Urinary bladder (tissue), 3 donors: ENCODE measurements at regions not wholly inside any gene's neighbourhood (a gene's known extent, or its start where the extent isn't known, plus 50 kb on each side); places are given as distances from the start of the nearest gene placed in this dataset.

Experiments
- DNase-seq: peaks from one replicate; pipeline ENCODE4 v3.0.0-alpha.2; 2015; ENCODE audit errors: extremely low spot score
- H3K27ac ChIP-seq: one replicate; pipeline ENCODE4 v1.5.1; 2013; ENCODE audit warnings: low read depth, mild to moderate bottlenecking, moderate library complexity
- H3K36me3 ChIP-seq: one replicate; pipeline ENCODE4 v1.6.1; 2013; ENCODE audit warnings: mild to moderate bottlenecking, moderate library complexity; ENCODE audit not compliant: insufficient read depth
- H3K4me1 ChIP-seq: one replicate; pipeline ENCODE4 v1.6.1; 2013; ENCODE audit warnings: mild to moderate bottlenecking, moderate library complexity; ENCODE audit not compliant: insufficient read depth
- H3K4me3 ChIP-seq: one replicate; pipeline ENCODE4 v1.5.1; 2013; ENCODE audit warnings: low read depth, low read length
- WGBS: extraction: QIAGEN DNeasy Blood & Tissue Kit; methylation state at CpG from one replicate; pipeline ENCODE4 v1.1.7; 2013; 5-methylcytosine and 5-hydroxymethylcytosine counted together
- donor health status: healthy with polysubstance abuse.
- donor health status: healthy.

DNA sequence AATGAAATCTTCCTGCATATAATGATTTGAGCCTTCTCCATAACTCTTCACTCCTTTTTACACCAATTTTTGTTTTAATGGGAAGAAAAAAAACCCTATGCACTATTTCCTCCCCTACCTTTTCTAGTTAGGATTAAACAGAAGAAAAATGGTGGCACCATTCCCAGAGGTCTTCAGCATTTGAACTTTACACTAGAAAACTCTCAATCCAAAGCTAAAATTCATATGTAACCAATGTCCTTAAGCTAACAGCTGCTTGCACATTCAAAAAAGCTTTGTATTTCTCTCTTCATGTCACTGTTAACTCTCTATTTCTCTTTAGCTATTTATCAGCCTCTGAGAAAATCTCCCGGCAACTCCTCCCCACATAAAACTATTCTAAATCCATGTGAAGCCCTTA, 90.3 kb upstream of the UBL3 start:
- no peak for DNase-seq
- Histone ChIP-seq H3K4me1 (no peaks in the 10 kb centered on the region), H3K36me3 (no peaks in the 10 kb centered on the region), H3K27ac (no peak overlapping the region), H3K4me3 (no peak overlapping the region)
- WGBS: 84% methylated on average over 1 of the region's 1 CpG

DNA sequence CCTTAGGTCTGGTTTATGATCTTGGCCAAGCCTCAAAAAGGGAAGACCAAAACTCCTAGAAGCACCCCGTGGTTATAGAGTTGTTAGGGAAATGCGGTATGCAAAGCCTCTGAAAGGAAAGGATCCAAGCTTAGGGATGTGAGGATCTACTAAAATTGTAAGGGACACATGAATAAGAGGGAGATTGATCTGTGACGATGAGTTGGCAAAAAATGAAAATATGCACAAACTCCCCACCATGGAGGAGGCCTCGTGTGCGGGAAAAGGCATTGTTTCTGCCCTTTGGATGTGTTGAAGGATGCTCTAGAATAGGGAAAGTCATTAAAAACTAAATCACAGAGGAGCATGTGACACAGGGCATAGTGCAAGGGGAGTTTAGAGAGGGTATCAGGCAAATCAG, 88.7 kb upstream of the UBL3 start:
- no peak overlapping the region for H3K4me3 ChIP-seq
- no peak for DNase-seq
- H3K4me1 ChIP-seq: no peaks in the 10 kb centered on the region
- WGBS: 84% methylated on average over 5 of the region's 5 CpGs
- H3K36me3 ChIP-seq: no peaks in the 10 kb centered on the region
- H3K27ac ChIP-seq: no peak overlapping the region

DNA sequence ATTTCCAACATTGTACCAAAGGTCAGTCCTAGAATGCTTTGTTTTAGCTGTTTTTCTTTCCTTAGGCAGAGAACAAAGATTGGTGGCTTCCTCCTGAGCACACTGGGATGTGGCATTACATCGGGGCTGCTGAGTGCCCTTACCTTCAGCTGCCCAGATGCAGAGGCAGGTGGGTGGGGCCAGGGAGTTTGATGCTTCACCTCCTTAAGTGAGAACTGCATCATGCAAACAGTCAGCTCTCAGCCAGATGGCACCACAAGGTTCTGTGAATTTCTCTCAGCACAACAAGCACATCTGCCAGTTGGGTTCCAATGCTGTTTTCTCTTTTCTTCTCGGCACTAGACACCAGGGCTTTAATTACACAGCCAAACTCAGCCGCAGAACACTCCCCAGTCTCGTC, 87.4 kb upstream of the UBL3 start:
- Histone ChIP-seq H3K4me1 (no peaks in the 10 kb centered on the region), H3K36me3 (no peaks in the 10 kb centered on the region), H3K27ac (no peak overlapping the region), H3K4me3 (no peak overlapping the region)
- no peak for DNase-seq
- 84% methylated on average over 4 of the region's 4 CpGs for WGBS

DNA sequence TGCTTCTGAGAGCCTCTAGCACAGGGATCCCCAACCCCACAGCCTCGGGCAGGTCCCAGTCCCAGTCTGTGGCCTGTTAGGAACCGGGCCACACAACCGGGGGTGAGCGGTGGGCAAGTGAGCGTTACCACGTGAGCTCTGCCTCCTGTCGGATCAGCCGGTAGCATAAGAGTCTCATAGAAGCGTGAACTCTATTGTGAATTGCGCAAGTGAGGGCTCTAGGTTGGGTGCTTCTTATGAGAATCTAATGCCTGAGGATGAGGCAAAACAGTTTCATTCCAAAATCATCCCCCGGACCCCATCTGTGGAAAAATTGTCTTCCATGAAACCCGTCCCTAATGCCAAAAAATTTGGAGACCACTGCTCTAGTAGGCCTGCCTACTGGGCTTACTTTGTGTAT, 87.0 kb upstream of the UBL3 start:
- WGBS: 95% methylated on average over 12 of the region's 12 CpGs

DNA sequence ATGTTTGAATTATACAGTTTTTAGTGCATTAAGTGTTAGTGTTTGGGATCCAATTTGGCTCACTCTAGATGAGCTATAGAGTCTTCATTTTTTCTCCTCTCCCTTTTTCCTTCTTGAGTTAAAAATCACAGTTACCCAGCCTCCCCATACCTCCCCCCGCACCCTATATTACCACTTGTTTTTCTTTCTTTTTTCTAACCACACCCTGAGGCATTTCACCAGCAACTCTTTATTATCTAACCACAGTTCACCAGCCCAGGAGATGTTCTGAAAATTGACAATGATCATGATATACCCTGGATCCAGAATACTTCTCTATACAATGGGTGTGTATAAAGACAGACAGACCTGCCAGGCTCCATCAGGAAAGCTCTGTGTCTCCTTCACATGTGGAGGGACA, 86.5 kb upstream of the UBL3 start:
- no peaks in the 10 kb centered on the region for H3K36me3 ChIP-seq
- no peak overlapping the region for H3K4me3 ChIP-seq
- WGBS: 89% methylated on average over 1 of the region's 1 CpG
- no peaks in the 10 kb centered on the region for H3K4me1 ChIP-seq
- DNase-seq: no peak
- no peak overlapping the region for H3K27ac ChIP-seq

More for the DNA sequence above, 87.0 kb upstream of the UBL3 start:
- Histone ChIP-seq H3K4me1 (no peaks in the 10 kb centered on the region), H3K4me3 (no peak overlapping the region), H3K36me3 (no peaks in the 10 kb centered on the region), H3K27ac (no peak overlapping the region)
- DNase-seq: no peak

DNA sequence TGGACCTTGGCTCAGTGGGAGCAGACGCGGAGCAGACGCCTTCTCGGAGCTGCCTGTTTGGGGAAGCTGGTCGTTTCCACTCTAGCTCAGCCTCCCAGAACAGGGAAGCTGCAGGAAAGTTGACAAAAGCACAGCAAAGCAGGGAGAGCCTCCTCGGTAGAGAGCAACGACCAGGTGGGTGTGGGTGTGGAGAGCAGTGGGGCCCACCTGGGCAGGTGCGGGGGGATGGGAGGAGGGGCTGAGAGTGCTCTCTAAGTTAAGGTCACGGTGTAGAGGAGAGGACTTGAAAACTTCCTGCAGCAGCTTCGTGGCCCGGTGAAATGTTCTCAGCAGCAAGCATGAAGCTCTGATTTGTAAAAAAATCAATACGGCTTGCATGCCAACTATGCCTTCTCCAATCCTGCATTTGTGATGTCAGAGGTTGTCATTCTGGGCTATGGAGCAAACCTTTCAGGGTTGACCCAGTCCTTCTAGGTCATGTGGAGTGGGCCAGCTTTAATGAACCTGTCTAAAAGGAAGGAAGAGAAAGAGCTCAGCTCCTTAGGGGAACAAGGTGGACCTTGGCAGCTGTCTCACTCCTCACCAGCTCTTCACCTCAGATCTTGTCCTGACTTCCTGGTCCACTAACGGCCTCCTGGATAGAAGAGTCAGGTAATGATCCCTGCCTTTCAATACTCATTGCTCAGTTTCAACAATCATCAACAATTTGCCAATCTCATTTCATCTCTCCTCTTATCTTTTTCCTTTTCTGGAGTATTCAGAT, 85.8 kb upstream of the UBL3 start:
- 48% methylated on average over 13 of the region's 13 CpGs for WGBS
- DNase-seq: no peak
- Histone ChIP-seq H3K27ac (no peak overlapping the region), H3K4me1 (no peaks in the 10 kb centered on the region), H3K36me3 (no peaks in the 10 kb centered on the region), H3K4me3 (no peak overlapping the region)

DNA sequence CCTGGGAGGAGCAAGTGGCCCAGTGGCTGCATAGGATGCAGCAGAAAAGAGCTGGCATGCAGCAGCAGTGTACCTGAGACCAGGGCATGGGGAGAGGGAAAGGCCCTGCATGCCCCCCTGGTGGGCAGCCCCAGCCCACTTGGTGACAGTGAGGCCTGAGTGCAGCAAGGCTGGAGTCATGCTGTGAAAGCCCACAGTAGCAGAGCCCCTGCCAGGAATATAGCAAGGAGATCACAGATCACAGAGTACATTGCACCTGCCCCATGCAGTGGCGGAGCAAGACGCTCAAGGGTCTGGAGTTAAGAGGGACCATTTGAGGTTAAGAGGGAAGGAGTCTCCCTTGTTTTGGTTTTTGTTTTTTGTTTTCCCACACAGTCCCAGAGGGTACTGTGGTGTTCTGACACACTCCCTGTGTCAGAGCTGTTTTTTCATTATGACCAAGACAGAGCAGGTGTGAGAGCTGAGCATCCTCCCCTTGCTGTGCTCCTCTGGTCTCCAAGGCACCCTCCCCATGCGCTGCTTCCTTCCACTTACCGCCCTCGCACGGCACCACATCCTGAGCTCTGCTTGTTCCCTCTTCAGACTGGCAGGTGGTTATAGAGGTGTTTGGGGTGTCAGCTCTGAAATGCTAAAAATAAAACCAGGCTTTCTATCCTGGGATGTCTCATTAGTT, 85.0 kb upstream of the UBL3 start:
- H3K27ac ChIP-seq: no peak overlapping the region
- no peaks in the 10 kb centered on the region for H3K36me3 ChIP-seq
- WGBS: 71% methylated on average over 6 of the region's 6 CpGs
- no peaks in the 10 kb centered on the region for H3K4me1 ChIP-seq
- H3K4me3 ChIP-seq: no peak overlapping the region
- no peak for DNase-seq

DNA sequence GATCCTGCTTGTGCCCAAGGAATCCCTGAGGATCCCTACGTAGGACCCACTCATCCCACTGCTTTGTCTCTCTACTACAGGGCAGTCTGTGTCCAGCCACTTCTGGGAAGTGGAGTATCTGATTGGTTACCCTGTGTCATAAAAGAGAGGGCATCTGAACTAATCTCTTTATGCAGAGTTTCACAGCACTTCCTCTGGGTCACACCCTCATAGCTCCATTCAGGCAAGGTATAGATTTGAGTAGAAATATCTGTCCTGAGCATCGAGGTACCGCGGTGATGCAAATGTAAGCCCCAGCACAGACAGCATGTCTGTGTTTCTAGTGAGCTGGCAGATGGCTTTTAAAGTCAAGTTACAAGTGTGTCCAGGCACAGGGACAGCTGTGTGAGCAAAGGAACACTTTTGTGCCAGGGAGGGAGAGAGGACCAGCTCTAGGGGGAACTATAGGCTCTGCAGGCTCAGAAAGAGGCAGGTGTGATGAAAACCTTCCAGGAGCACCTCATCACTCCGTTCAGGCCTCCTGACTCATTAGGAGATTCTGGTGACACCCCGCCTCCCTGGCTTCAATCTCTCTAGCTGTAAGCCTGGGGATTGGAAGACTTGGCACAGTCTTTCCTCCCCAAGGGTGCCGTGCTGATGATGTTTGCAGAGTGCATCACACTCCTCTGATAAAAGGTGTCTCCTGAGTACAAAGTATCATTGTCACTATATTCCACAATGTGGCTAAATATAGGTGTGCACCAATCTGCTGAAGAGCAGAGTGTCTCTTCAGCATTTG, 84.3 kb upstream of the UBL3 start:
- Histone ChIP-seq H3K4me1 (no peaks in the 10 kb centered on the region), H3K4me3 (no peak overlapping the region), H3K27ac (no peak overlapping the region), H3K36me3 (no peaks in the 10 kb centered on the region)
- no peak for DNase-seq
- WGBS: 72% methylated on average over 7 of the region's 7 CpGs

DNA sequence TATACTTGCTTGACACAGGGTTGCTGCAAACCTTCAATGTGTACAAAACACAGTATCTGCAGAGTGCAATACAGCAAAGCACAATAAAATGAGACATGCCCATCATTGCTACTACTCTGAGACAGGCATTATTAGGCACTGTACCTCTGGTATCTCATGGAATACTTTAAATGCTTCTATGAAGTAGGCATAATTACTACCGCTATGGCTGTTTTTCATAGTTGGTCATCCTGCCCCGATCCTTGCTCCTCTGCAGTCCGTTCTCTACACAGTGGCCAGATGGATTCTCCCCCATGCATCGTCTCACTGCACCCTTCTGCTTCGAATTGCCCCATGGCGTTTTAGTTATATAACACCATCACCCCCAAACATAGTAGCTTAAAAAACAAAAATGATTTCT, 83.0 kb upstream of the UBL3 start:
- WGBS: 97% methylated on average over 6 of the region's 6 CpGs
- DNase-seq: no peak
- H3K4me3 ChIP-seq: no peak overlapping the region
- H3K27ac ChIP-seq: no peak overlapping the region
- no peaks in the 10 kb centered on the region for H3K36me3 ChIP-seq
- no peaks in the 10 kb centered on the region for H3K4me1 ChIP-seq

DNA sequence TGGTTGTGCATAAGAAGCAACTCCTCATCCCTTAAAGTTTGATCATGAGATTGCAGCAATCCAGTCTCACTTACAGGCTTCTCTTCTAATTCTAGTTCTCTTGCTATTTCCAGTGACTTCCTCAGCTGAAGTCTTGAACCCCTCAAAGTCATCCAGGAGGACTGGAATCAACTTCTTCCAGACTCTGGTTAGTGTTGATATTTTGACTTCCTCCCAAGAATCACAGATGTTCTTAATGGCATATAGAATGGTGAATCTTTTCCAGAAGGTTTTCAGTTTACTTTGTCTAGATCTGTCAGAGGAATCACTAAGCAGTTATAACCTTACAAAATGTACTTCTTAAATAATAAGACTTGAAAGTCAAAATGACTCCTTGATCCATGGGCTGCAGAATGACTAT, 81.3 kb upstream of the UBL3 start:
- Histone ChIP-seq H3K4me1 (no peaks in the 10 kb centered on the region), H3K4me3 (no peak overlapping the region), H3K36me3 (no peaks in the 10 kb centered on the region), H3K27ac (no peak overlapping the region)
- no peak for DNase-seq

DNA sequence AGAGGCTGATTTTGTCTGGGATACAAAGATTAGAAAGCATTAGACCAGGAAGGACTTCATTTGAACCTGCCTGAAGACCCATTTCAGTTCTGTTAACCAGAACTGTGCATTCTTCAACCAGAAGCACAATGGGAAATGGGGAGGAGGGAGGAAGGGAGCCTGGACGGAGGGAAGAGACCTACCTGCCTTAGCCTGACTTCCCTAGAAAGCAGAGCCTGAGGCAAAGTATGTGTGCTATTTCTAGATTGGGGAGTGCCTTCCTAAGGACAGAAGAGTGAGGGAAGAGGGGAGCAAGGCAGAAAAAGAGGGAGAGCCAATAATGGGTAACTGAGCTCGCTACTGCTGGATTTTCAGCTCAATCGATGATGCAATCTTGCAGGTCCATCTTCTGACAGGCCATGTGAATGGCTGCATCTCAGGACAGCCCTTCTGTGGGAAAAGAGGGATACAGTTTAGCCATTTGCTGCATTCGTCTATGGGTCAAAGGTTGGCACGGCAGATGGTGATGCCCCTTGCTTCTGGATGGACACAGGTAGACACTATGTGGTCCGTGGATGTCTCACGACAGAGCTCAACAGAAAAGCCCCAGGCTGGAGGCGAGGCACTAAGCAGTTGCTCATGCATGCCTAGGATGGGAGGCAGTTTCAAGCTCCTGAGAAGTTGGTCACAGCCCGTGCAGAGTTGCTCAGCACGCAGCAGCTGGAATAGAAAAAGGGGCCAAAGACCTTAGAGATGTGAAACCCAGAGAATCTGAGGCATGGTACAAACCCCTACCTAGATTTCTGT, 78.8 kb upstream of the UBL3 start:
- 86% methylated on average over 10 of the region's 10 CpGs for WGBS
- Histone ChIP-seq H3K4me3 (no peak overlapping the region), H3K27ac (no peak overlapping the region), H3K36me3 (no peaks in the 10 kb centered on the region), H3K4me1 (no peaks in the 10 kb centered on the region)
- no peak for DNase-seq

DNA sequence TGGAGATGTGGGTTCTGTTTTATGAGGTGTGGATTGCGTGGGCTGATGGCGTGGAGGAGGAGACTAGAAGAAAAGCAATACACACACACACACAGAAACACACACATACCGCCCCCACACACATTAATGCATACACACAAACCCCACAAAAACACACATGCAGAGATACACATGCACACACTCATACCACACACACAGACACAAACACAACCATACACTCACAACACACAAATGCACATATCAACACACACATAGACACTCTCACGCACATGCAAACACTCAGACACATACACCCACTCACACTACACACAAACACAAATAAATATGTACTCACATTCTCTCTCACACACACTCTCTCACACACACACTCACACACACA, 75.7 kb upstream of the UBL3 start:
- H3K27ac ChIP-seq: no peak overlapping the region
- 95% methylated on average over 4 of the region's 4 CpGs for WGBS

DNA sequence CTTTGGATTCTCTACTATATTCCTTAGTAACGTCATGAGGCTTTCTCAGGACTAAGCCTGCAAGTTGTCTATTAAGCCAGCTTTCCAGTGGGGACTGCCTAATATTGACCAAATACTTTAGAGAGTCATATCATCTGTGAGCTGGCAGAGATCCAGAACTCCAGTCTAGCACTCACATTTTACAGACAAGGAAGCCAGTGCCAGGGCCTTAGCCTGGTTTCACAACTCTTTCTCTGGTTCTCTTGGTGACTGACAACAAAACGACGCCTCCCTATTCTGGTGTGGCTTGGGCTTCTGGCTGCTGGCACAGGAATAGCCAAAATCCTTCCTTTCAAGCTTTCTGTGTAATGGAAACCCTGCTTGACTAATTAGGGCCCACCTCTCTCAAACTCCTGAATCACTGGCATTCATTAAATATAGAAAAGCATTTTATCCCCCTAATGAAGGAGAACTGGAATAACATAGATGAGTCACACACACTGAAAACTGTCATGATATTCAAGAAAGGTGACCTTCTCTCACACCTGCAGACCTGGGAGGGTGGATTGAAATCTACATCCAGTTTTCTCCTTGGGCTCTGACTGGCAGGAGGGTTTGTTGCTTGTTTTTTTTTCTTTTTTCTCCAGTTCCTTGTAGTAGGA, 75.2 kb upstream of the UBL3 start:
- H3K27ac ChIP-seq: no peak overlapping the region
- 45% methylated on average over 3 of the region's 3 CpGs for WGBS
- DNase-seq: peak; percentile 77

More for the DNA sequence above, 75.7 kb upstream of the UBL3 start:
- Histone ChIP-seq H3K36me3 (no peaks in the 10 kb centered on the region), H3K4me1 (no peaks in the 10 kb centered on the region), H3K4me3 (no peak overlapping the region)
- no peak for DNase-seq

More for the DNA sequence above, 75.2 kb upstream of the UBL3 start:
- no peaks in the 10 kb centered on the region for H3K4me1 ChIP-seq
- no peak overlapping the region for H3K4me3 ChIP-seq
- no peaks in the 10 kb centered on the region for H3K36me3 ChIP-seq
